ENCODE measurements at regions not wholly inside any gene's neighbourhood (a gene's known extent, or its start where the extent isn't known, plus 50 kb on each side); places are given as distances from the start of the nearest gene placed in this dataset.
"Not testable (repeated sequence)": the region's sequence is repeated elsewhere in the genome, so short reads cannot be mapped to it uniquely, and the experiment has no call there.

GRCh38 chr1:192862271-192862670, 53.4 kb downstream of the RGS2 start:
- Mint-ChIP-seq H3K9me3 (no peaks in the 10 kb centered on the region), H3K36me3 (ENCODE audit: insufficient read depth) (no peaks in the 10 kb centered on the region), H3K4me1 (no peaks in the 10 kb centered on the region), H3K27me3 (no peaks in the 10 kb centered on the region), H3K27ac (ENCODE audit: low read depth) (no peak overlapping the region), H3K4me3 (no peak overlapping the region)
- no peak for DNase-seq (ENCODE audit: low spot score in 2 of 2)
- no peak for ATAC-seq (replicated peaks; ENCODE audit: extremely low read depth, poor library complexity, severe bottlenecking)

DNA sequence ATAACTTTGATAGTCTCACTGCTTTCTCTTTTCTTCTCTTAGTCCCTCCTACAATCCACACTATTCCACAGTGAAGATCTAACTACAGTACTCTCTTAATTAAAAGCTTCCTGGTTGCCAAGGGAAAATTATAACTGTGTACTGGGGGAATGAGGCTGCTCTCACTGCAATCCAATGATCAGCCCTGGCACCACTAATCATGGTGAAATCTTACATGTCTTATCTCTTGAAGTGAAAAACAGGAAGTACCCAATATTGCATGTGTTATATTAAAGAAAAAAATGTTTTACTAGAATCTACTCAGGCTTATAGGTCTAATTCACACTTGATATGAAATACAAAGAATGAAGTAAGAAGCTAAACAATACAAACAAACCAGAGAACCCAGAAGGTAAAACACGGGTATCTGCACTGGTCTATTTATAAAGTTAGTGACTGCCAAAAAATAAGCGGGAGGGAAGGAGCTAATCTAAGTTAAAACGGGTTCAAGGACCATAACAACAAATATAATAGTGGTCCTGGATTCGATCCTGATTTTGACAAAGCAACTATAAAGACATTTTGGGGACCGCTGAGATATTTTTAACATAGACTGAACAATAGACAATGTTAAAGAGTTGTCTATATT, 57.5 kb downstream of the RGS2 start:
- Mint-ChIP-seq H3K4me1 (no peaks in the 10 kb centered on the region), H3K4me3 (no peak overlapping the region), H3K27me3 (no peaks in the 10 kb centered on the region), H3K27ac (ENCODE audit: low read depth) (no peak overlapping the region), H3K9me3 (no peaks in the 10 kb centered on the region), H3K36me3 (ENCODE audit: insufficient read depth) (no peaks in the 10 kb centered on the region)
- ATAC-seq (replicated peaks; ENCODE audit: extremely low read depth, poor library complexity, severe bottlenecking) (no peak), DNase-seq (ENCODE audit: low spot score in 2 of 2) (no peak)

DNA sequence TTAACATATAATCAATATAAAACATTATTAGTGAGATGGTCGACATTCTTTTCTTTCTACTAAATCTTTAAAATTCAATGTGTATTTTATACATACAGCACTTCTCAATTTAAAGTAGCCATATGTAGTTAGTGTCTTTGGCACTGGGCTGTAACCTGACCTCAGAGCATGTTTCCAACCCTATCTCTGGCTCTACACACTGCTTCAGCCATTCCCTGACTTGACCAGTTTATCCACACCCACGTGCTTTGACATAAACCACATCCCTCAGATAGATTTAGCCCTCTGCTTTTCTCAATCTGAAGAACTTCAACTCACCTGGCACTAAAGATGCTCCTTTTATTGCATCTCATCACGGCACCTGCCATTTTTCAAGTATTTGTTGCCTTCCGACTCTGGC, 58.3 kb downstream of the RGS2 start:
- Mint-ChIP-seq H3K4me3 (no peak overlapping the region), H3K27me3 (no peaks in the 10 kb centered on the region), H3K4me1 (no peaks in the 10 kb centered on the region), H3K27ac (ENCODE audit: low read depth) (no peak overlapping the region), H3K36me3 (ENCODE audit: insufficient read depth) (no peaks in the 10 kb centered on the region), H3K9me3 (no peaks in the 10 kb centered on the region)
- no peak for ATAC-seq (replicated peaks; ENCODE audit: extremely low read depth, poor library complexity, severe bottlenecking)
- DNase-seq (ENCODE audit: low spot score in 2 of 2) = no peak

DNA sequence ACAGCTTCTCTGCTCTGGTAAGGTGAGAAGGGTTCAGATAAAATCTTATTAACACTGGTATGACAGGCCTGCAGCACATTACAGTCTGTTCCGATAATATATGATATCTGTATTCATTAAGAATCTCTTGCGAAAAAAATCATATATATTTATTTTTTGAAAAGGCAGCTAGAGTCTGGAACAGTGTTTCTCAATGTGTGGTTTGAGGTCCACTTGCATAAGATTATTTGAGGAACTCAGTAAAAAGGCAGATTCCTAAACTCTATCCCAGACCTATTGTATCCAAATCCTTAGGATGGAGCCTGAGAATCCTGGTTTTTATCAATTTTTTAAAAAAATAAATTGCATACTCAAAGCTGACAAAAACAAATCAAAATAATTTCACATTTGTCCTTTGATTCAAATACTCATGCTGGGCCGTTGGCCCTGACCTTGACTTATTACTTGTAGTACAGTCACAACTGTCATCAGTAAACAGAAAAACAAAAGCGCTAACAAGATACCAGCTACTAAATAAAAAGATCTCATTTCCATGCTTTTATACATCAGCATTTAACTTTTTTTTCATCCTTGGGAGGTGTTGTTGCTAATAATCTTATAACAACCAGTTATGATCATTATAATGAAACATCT, 60.6 kb downstream of the RGS2 start:
- ATAC-seq (replicated peaks; ENCODE audit: extremely low read depth, poor library complexity, severe bottlenecking) (no peak), DNase-seq (ENCODE audit: low spot score in 2 of 2) (no peak)
- H3K36me3 Mint-ChIP-seq (ENCODE audit: insufficient read depth) = no peaks in the 10 kb centered on the region
- no peaks in the 10 kb centered on the region for H3K9me3 Mint-ChIP-seq
- H3K4me3 Mint-ChIP-seq = no peak overlapping the region
- no peak overlapping the region for H3K27ac Mint-ChIP-seq (ENCODE audit: low read depth)
- H3K27me3 Mint-ChIP-seq = peaks cover 4% of the 10 kb centered on the region
- no peaks in the 10 kb centered on the region for H3K4me1 Mint-ChIP-seq

DNA sequence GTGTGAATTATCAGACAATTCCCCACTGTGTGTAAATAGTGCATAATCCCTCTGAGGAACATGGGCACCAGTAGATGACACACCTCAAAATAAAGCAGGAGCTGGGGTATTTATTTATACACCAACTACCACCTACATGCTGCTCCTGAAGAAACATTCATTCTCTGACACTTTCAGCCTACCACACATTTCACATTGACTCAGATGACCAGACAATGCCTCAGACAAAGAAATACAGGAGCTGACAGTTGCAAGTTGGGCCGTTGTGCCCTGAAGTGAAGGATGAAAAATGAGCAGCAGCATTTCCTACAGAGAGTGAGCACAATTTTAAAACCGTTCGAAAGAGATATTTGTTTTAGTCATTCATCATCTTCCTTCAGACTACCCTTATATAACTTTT, 63.2 kb downstream of the RGS2 start:
- H3K4me3 Mint-ChIP-seq = no peak overlapping the region
- DNase-seq (ENCODE audit: low spot score in 2 of 2) = no peak

DNA sequence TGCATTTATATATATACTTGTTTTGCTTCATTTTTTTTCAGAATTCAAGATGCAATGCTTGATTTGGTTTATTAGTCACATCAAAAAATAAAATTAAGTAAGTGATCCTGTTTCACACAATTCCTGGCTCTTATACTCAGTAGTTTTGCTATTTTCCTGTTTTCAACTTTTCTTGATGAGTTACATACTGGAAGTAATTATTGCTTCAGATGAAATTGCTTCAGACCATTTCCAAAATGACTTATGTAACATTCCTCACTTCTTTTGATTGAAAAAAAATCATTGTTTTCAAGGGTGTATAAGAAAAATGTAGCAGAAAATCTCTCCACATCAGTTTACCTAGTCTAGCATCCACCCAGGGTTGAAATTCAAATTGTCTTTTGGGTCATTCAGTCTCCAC, 65.0 kb downstream of the RGS2 start:
- Mint-ChIP-seq H3K27me3 (peaks cover 26% of the 10 kb centered on the region), H3K4me1 (no peaks in the 10 kb centered on the region), H3K27ac (ENCODE audit: low read depth) (no peak overlapping the region), H3K36me3 (ENCODE audit: insufficient read depth) (no peaks in the 10 kb centered on the region), H3K4me3 (no peak overlapping the region), H3K9me3 (no peaks in the 10 kb centered on the region)
- no peak for DNase-seq (ENCODE audit: low spot score in 2 of 2)
- ATAC-seq (replicated peaks; ENCODE audit: extremely low read depth, poor library complexity, severe bottlenecking) = no peak

More for the DNA sequence above, 63.2 kb downstream of the RGS2 start:
- no peak for ATAC-seq (replicated peaks; ENCODE audit: extremely low read depth, poor library complexity, severe bottlenecking)
- peaks cover 21% of the 10 kb centered on the region for H3K27me3 Mint-ChIP-seq
- no peaks in the 10 kb centered on the region for H3K36me3 Mint-ChIP-seq (ENCODE audit: insufficient read depth)
- no peaks in the 10 kb centered on the region for H3K4me1 Mint-ChIP-seq
- H3K27ac Mint-ChIP-seq (ENCODE audit: low read depth) = no peak overlapping the region
- no peaks in the 10 kb centered on the region for H3K9me3 Mint-ChIP-seq

GRCh38 chr1:192876633-192877032, 67.8 kb downstream of the RGS2 start:
- Mint-ChIP-seq H3K9me3 (no peaks in the 10 kb centered on the region), H3K27ac (ENCODE audit: low read depth) (no peak overlapping the region), H3K4me1 (no peaks in the 10 kb centered on the region), H3K36me3 (ENCODE audit: insufficient read depth) (no peaks in the 10 kb centered on the region), H3K27me3 (peaks cover 41% of the 10 kb centered on the region), H3K4me3 (no peak overlapping the region)
- DNase-seq (ENCODE audit: low spot score in 2 of 2) (no peak), ATAC-seq (replicated peaks; ENCODE audit: extremely low read depth, poor library complexity, severe bottlenecking) (no peak)

- peaks cover 41% of the 10 kb centered on the region for H3K27me3 Mint-ChIP-seq
- no peaks in the 10 kb centered on the region for H3K9me3 Mint-ChIP-seq
- no peaks in the 10 kb centered on the region for H3K36me3 Mint-ChIP-seq (ENCODE audit: insufficient read depth)
- H3K4me1 Mint-ChIP-seq = no peaks in the 10 kb centered on the region
- H3K4me3 Mint-ChIP-seq = no peak overlapping the region
- H3K27ac Mint-ChIP-seq (ENCODE audit: low read depth) = no peak overlapping the region
- DNase-seq (ENCODE audit: low spot score in 2 of 2) (no peak), ATAC-seq (replicated peaks; ENCODE audit: extremely low read depth, poor library complexity, severe bottlenecking) (no peak)
These were observed 68.5 kb downstream of the RGS2 start for GRCh38 chr1:192877283-192877886.

- DNase-seq (ENCODE audit: low spot score in 2 of 2) (no peak), ATAC-seq (replicated peaks; ENCODE audit: extremely low read depth, poor library complexity, severe bottlenecking) (no peak)
- no peaks in the 10 kb centered on the region for H3K4me1 Mint-ChIP-seq
- peaks cover 41% of the 10 kb centered on the region for H3K27me3 Mint-ChIP-seq
- no peaks in the 10 kb centered on the region for H3K9me3 Mint-ChIP-seq
- no peaks in the 10 kb centered on the region for H3K36me3 Mint-ChIP-seq (ENCODE audit: insufficient read depth)
- H3K27ac Mint-ChIP-seq (ENCODE audit: low read depth) = no peak overlapping the region
- H3K4me3 Mint-ChIP-seq = no peak overlapping the region
These were observed 69.4 kb downstream of the RGS2 start for GRCh38 chr1:192878249-192878648.

- Mint-ChIP-seq H3K27me3 (peaks cover 37% of the 10 kb centered on the region), H3K27ac (ENCODE audit: low read depth) (no peak overlapping the region), H3K4me1 (no peaks in the 10 kb centered on the region), H3K36me3 (ENCODE audit: insufficient read depth) (no peaks in the 10 kb centered on the region), H3K9me3 (no peaks in the 10 kb centered on the region), H3K4me3 (no peak overlapping the region)
- no peak for DNase-seq (ENCODE audit: low spot score in 2 of 2)
- ATAC-seq (replicated peaks; ENCODE audit: extremely low read depth, poor library complexity, severe bottlenecking) = no peak
These were observed 70.6 kb downstream of the RGS2 start for GRCh38 chr1:192879406-192879805.

DNA sequence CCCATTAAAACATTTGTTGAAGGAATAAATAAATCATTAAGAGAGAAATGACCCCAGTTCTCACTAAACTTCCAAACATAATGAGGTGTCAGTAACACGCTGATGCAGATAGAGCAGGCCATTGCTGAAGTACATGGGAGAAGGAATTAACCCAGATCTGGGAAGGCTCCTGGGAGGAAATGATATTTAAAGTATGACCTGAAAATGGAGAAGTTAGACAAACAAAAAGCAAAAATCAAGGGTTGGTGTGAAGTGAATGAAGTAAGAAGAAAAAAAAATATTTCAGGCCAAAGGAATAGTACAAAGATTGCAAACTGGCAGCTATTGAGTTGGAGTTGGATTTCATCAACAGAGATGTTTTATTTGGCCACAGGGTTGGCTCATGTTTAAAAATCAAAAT, 71.4 kb downstream of the RGS2 start:
- H3K9me3 Mint-ChIP-seq = no peaks in the 10 kb centered on the region
- no peak for DNase-seq (ENCODE audit: low spot score in 2 of 2)
- ATAC-seq (replicated peaks; ENCODE audit: extremely low read depth, poor library complexity, severe bottlenecking) = no peak
- no peak overlapping the region for H3K4me3 Mint-ChIP-seq
- H3K36me3 Mint-ChIP-seq (ENCODE audit: insufficient read depth) = no peaks in the 10 kb centered on the region
- H3K27me3 Mint-ChIP-seq = peaks cover 29% of the 10 kb centered on the region
- H3K4me1 Mint-ChIP-seq = no peaks in the 10 kb centered on the region
- H3K27ac Mint-ChIP-seq (ENCODE audit: low read depth) = no peak overlapping the region

DNA sequence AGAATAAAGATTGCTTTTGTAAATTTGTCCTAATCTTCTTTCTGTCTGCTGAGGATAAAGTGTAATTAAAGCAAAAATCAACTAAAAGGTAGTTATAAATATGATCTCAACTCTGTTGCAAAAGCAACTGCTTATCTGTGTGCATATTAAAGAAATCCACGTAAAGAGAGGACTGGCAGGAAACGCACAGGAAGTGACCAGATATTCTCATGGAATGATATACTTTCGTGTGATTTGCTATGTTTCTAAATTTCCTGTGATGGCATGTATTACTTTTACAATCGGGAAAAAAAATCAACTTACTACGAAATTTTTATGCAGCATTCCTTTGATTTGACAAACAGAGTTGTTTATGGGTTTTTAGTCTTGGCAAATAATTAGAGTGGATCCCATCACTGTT, 75.4 kb downstream of the RGS2 start:
- H3K27me3 Mint-ChIP-seq = peaks cover 11% of the 10 kb centered on the region
- DNase-seq (ENCODE audit: low spot score in 2 of 2) (no peak), ATAC-seq (replicated peaks; ENCODE audit: extremely low read depth, poor library complexity, severe bottlenecking) (no peak)
- no peaks in the 10 kb centered on the region for H3K36me3 Mint-ChIP-seq (ENCODE audit: insufficient read depth)
- H3K4me1 Mint-ChIP-seq = no peaks in the 10 kb centered on the region
- H3K27ac Mint-ChIP-seq (ENCODE audit: low read depth) = no peak overlapping the region
- no peak overlapping the region for H3K4me3 Mint-ChIP-seq
- no peaks in the 10 kb centered on the region for H3K9me3 Mint-ChIP-seq

DNA sequence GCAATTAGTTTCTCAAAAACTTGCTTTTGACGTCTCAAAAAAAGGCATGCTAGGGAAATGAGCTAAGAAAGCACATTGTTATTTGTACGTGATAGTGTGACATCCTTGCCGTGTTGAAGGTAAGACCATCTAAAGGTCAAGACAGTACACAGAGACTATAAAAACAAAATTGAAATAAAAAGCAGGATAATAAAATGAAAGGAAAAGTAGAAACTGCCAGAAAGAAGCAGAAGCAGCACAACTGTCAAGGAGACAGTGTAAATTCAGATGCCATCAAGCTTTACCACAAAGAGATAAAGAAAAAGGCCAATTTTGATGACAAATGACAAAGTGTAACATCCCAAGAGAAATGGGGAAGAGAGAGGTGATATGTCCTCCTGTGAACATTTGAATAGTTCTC, 76.5 kb downstream of the RGS2 start:
- not testable (repeated sequence) for H3K36me3 Mint-ChIP-seq (ENCODE audit: insufficient read depth); ATAC-seq (replicated peaks; ENCODE audit: extremely low read depth, poor library complexity, severe bottlenecking)

More for the DNA sequence above, 76.5 kb downstream of the RGS2 start:
- H3K4me3 Mint-ChIP-seq; H3K4me1 Mint-ChIP-seq; H3K9me3 Mint-ChIP-seq; H3K27me3 Mint-ChIP-seq; H3K27ac Mint-ChIP-seq (ENCODE audit: low read depth); DNase-seq (ENCODE audit: low spot score in 2 of 2): not testable (repeated sequence)

All from central memory CD8-positive, alpha-beta T cell (primary cell).